Coronary artery (tissue), 2 donors: ENCODE measurements at regions not wholly inside any gene's neighbourhood (a gene's known extent, or its start where the extent isn't known, plus 50 kb on each side); places are given as distances from the start of the nearest gene placed in this dataset.

ENCODE experiments used
- DNase-seq: peaks from one replicate; pipeline ENCODE4 v3.0.0-alpha.2; 2017; ENCODE audit warnings: low spot score
- H3K27ac ChIP-seq, 2 donors: fragments of 200-600 bp; sonication (generic); one replicate each; pipeline ENCODE4 v1.5.1; 2016 to 2019
- H3K4me3 ChIP-seq: fragments of 200-600 bp; sonication (generic); 2 replicates; pipeline ENCODE4 v1.5.1; 2016; ENCODE audit warnings: mild to moderate bottlenecking, moderate library complexity
- TF ChIP-seq, protein P1 (sequence below): fragments of 200-600 bp; sonication (generic); IDR thresholded peaks from one replicate; pipeline ENCODE4 v1.5.1; 2019; ENCODE audit warnings: antibody characterized with exemption

DNA sequence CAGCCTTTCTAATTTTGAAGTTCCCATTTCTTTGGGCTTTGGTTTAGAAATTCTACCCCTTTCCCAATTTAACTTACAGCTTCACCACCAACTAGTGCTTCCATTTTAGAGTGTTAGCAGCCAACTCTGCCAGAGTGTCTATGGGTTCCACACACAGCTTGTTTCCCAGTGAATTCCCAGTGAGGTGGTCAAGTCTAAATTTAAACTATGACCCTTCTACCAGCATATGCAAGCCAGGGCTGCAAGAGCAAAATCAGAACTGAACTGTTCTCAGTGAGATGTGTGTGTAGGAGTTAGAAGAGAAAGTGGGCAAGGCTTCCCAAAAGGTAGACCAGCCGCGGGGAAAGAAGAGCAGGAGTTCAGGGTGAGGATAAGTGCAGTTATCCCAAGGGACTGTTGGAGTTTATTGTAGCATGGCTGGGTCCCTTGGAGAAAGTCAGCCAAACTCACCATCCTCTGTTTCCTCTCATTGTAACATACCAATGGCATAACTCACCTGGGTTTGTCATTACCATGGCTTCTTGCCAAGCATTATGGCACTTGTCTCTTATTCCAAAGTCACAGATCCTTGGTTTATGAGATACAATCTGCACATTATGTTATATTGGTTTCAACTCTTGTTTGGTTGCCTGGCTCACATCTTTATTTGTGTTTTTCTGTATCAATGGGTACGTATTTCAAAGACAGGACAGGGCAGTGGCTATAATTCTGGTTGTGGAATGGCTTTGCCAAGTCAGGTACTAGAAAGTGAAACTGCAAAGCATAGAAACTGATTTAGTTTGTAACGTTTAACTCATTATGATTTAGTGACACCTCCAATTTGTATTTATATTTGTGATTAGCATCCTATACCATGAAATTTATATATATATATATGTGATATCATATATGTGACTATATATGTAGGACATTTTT, 130.2 kb upstream of the UMPS start:
- Histone ChIP-seq H3K4me3 (no peak overlapping the region), H3K27ac (peak overlapping the region in 1 of 2 donors; percentile 42)
- no peak for DNase-seq
- TF ChIP-seq, protein P1, sequence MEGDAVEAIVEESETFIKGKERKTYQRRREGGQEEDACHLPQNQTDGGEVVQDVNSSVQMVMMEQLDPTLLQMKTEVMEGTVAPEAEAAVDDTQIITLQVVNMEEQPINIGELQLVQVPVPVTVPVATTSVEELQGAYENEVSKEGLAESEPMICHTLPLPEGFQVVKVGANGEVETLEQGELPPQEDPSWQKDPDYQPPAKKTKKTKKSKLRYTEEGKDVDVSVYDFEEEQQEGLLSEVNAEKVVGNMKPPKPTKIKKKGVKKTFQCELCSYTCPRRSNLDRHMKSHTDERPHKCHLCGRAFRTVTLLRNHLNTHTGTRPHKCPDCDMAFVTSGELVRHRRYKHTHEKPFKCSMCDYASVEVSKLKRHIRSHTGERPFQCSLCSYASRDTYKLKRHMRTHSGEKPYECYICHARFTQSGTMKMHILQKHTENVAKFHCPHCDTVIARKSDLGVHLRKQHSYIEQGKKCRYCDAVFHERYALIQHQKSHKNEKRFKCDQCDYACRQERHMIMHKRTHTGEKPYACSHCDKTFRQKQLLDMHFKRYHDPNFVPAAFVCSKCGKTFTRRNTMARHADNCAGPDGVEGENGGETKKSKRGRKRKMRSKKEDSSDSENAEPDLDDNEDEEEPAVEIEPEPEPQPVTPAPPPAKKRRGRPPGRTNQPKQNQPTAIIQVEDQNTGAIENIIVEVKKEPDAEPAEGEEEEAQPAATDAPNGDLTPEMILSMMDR = no peak

DNA sequence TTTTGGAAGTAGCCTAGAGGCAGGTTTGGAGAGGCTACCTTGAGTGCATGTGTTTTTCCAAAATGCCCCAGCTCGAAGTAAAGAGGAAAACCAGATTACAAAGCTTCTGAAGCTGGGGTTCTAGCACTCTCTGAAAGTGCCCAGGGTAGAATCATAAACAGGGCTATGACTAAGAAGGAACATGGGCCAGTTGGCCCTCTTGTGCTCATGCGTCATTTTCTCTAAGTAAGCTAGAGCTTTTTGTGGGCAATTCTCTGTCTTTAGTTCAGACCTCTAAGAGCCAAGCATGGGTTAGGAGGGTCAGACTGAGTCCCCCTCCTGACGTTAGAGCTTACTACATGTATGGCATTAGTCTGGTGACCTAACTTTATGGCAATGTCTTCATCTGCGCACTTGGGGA, 129.5 kb upstream of the UMPS start:
- TF ChIP-seq, protein P1 = no peak
- no peak for DNase-seq
- Histone ChIP-seq H3K27ac (no peak overlapping the region), H3K4me3 (no peak overlapping the region)

DNA sequence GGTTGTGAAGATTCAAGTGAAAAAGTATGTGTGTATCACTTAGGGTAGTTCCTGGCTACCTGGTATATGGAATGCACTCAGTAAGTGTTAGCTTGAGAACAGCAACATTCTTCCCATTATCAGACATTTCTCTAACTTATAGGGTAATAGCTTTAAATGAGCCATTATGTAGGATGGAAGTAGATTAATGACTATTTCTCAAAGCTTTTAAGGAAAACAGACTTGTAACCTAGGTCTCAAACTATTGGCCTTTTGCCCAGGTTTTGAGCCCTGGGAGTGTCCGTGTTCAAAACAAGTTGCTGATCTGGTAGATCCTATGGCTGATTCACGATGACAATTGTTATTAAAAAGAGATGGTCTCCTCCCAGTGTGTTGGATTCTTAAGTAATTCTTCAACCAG, 129.1 kb upstream of the UMPS start:
- DNase-seq = no peak
- H3K4me3 ChIP-seq = no peak overlapping the region
- TF ChIP-seq, protein P1 = no peak
- H3K27ac ChIP-seq = no peak overlapping the region

DNA sequence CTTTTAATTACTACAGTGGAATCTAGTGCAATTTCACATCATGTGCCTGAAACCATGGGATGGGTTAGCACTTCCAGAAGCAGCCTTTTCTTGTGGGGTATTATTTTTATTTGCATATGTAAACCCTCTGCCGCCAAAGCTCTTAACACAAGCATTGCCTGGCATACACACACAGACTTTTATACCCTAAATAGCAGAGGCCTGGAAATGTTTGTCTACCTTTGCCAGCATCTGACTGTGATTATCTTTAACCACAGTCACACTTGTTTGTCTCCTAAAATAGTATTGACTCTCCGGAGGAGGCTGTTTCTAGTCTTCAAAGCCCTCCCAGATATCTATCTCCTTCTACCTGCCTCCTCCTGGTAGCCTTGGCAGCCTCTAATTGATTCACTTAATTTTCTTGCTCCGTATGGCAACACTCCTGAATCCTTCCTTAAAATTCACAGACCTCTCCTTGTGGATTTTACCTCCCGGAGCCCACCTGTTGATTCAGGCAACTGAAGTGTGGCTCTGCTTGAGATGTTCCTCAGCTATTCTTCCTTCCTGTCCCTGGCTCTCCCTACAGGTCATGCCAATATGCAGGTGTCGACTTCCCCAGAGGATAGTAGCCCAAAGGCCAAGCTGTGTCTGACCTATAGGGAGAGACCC, 127.1 kb upstream of the UMPS start:
- Histone ChIP-seq H3K4me3 (no peak overlapping the region), H3K27ac (no peak overlapping the region)
- no peak for DNase-seq
- TF ChIP-seq, protein P1 = no peak

DNA sequence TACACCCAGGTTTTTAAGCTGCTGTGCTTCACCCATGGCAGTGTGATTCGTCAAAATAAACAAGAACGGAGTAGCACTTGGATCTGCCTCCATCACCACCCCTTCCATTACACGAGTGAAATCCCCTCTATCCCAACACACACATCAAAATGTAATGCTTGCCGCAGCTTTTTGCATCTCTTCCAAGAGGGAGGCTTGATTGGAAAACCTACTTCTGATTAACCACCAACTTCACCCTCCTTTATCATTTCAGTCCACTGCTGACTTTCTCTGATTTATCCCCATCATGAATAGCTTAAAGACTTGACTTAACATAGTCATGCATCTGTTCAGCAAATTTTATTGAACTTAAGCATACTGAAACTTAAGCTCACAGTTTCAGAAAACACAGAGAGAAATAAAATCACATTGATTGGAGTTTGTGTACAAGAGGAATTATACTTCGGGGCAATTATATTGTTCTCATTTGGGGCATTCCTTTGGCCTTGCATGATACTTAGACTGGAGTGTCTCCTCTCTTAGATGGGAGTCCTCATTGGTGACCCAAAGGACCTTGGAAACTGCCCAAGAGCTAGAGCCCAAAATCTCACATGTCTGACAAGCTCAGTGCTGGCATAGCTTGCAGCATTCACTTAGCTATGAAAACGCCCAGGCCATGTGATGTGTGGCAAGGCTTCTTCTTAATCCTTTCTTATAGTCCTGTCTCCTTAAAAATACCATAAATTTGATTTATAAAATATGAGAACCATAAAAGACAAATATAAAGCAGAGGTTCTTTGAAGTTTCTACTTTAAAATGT, 124.3 kb upstream of the UMPS start:
- no peak overlapping the region for H3K4me3 ChIP-seq
- H3K27ac ChIP-seq = no peak overlapping the region
- TF ChIP-seq, protein P1 = no peak
- no peak for DNase-seq

DNA sequence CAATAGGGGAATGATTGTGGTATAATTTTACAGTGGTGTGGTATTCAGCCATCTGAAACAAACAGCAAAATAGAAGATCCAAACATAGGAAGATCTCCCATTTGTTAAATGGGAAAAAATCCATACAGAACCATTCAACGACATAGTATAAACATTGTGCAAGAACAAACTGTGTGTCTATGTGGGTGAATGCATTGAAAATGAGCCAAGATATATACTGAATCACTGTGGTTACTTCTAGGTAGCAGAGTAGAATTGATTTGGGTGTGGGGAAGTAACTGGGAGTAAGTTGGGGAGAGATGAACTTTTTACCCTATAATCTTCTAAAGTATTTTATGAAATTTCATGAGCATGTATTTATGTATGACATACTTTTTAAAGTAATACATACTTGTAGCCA, 123.1 kb upstream of the UMPS start:
- TF ChIP-seq, protein P1 = no peak
- no peak for DNase-seq
- Histone ChIP-seq H3K27ac (no peak overlapping the region), H3K4me3 (no peak overlapping the region)
